ENCODE measurements at regions not wholly inside any gene's neighbourhood (a gene's known extent, or its start where the extent isn't known, plus 50 kb on each side); places are given as distances from the start of the nearest gene placed in this dataset.

DNA sequence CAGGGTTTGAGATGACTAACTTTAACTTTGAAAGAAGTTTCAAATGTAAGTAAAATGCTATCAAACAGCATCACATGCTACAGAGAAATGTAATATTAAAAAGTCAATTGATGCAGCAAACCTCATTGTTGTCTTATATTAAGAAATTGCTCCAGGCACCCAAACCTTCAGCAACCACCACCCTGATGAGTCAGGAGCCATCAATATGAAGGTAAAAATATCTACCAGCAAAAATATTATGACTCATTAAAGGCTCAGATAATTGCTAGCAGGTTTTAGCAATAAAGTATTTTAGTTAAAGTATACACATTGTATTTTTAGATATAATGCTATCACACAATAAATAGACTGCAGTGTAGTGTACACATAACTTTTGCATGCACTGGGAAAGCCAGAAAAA lies 746.3 kb downstream of the ZPLD1 start:
- no peak for TF ChIP-seq CTCF (IDR thresholded peaks at IDR 0.05; ENCODE audit: insufficient read depth, low read length)
- no peak for DNase-seq (ENCODE audit: low read depth)
- H3K4me3 ChIP-seq (ENCODE audit: low read depth, low read length): no peak overlapping the region

DNA sequence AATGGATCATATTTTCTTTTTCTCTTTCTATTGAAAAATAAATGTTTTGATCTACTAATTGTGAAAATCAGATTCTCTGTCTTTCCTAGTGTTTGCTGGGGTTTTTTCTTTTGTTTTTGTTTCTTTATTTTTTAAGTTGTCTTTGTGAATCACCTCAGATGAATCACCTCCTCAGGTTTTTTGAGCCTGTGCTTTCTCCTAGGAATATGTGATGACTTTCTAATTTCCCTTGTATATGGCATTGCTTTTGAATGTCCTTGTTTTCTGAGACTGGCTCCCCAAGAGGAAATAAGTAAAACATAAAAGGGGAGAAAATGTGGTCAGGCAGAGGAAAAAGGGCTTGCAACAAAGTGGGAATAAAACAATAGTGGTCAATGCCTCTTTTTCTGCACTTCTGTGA lies 750.0 kb downstream of the ZPLD1 start:
- no peak for DNase-seq (ENCODE audit: low read depth)
- TF ChIP-seq CTCF (IDR thresholded peaks at IDR 0.05; ENCODE audit: insufficient read depth, low read length): no peak
- no peak overlapping the region for H3K4me3 ChIP-seq (ENCODE audit: low read depth, low read length)

DNA sequence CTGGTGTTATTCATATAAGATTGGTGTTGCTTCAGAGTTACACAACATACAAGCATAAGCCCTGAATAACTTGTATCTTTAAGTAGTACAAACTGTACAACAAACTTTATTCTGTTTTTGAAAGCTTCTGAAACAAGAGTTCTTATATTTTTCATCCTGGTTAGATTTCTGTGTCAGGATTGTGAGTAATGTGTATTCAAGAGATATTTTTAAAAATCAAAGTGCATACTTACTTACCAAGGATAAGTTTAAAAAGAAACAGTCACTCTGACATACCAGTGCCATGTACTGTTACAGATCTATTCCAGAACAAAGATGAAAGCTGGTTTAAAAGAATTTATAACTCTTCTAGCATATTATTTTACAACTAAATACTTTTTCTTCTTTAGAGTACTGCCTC lies 755.1 kb downstream of the ZPLD1 start:
- H3K4me3 ChIP-seq (ENCODE audit: low read depth, low read length): no peak overlapping the region
- TF ChIP-seq CTCF (IDR thresholded peaks at IDR 0.05; ENCODE audit: insufficient read depth, low read length): no peak
- no peak for DNase-seq (ENCODE audit: low read depth)

GRCh38 chr3:103195216-103195615 lies 760.4 kb downstream of the ZPLD1 start:
- H3K4me3 ChIP-seq (ENCODE audit: low read depth, low read length): no peak overlapping the region
- TF ChIP-seq CTCF (IDR thresholded peaks at IDR 0.05; ENCODE audit: insufficient read depth, low read length): no peak
- DNase-seq (ENCODE audit: low read depth): no peak

GRCh38 chr3:103203441-103203840 lies 768.6 kb downstream of the ZPLD1 start:
- H3K4me3 ChIP-seq (ENCODE audit: low read depth, low read length): no peak overlapping the region
- no peak for TF ChIP-seq CTCF (IDR thresholded peaks at IDR 0.05; ENCODE audit: insufficient read depth, low read length)
- DNase-seq (ENCODE audit: low read depth): no peak

GRCh38 chr3:103210583-103210982 lies 775.8 kb downstream of the ZPLD1 start:
- no peak overlapping the region for H3K4me3 ChIP-seq (ENCODE audit: low read depth, low read length)
- DNase-seq (ENCODE audit: low read depth): no peak
- TF ChIP-seq CTCF (IDR thresholded peaks at IDR 0.05; ENCODE audit: insufficient read depth, low read length): no peak

DNA sequence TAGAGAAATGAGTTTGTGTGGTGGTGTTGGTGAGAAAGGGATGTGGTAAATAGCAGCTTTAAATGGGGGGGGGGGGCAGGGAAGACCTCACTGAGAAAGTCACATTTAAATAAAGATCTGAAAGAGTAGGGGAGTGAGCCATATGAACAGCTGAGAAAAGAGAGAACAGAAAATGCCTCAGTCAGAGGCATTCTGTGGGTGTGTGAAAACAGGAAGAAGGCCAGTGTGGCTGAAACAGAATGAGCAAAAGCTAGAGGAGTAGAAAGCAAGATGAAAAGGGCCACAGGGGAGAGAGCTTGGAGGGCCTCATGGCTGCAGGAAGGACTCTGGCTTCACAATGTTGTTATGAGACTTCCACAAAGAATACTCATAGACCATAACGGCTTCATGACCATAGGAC lies 783.3 kb downstream of the ZPLD1 start:
- no peak for TF ChIP-seq CTCF (IDR thresholded peaks at IDR 0.05; ENCODE audit: insufficient read depth, low read length)
- DNase-seq (ENCODE audit: low read depth): no peak
- H3K4me3 ChIP-seq (ENCODE audit: low read depth, low read length): no peak overlapping the region

All from fibroblast of the aortic adventitia (primary cell).